Testis (tissue), 2 donors: ENCODE measurements at regions not wholly inside any gene's neighbourhood (a gene's known extent, or its start where the extent isn't known, plus 50 kb on each side); places are given as distances from the start of the nearest gene placed in this dataset.
A peak's percentile ranks its signal among the peaks of the same experiment; 100 is the strongest.

Source experiments
- DNase-seq: peaks from one replicate; pipeline ENCODE4 v3.0.0-alpha.2; 2019
- H3K27ac ChIP-seq, 2 donors: fragments of 200-600 bp; sonication (generic); one replicate each; pipeline ENCODE4 v1.5.1; 2019
- H3K27me3 ChIP-seq: fragments of 200-600 bp; sonication (generic); one replicate; pipeline ENCODE4 v1.5.1; 2019
- H3K36me3 ChIP-seq: fragments of 200-600 bp; sonication (generic); one replicate; pipeline ENCODE4 v1.5.1; 2017; ENCODE audit warnings: low read depth; ENCODE audit errors: missing control alignments
- H3K4me1 ChIP-seq: fragments of 200-600 bp; sonication (generic); one replicate; pipeline ENCODE4 v1.5.1; 2019
- H3K4me3 ChIP-seq, 2 donors: fragments of 200-600 bp; sonication (generic); one replicate each; pipeline ENCODE4 v1.5.1; 2017 to 2019
- H3K9me3 ChIP-seq: fragments of 200-600 bp; sonication (generic); one replicate; pipeline ENCODE4 v1.5.1; 2017
- CTCF ChIP-seq, 3 experiments: fragments of 450-650 bp in 2 of 3; fragments of 200-600 bp in 1 of 3; sonication (generic) in 1 of 3; IDR thresholded peaks; one replicate each; pipeline ENCODE4 v1.5.1; 2016 to 2019; ENCODE audit warnings: antibody characterized with exemption in 3 of 3, mild to moderate bottlenecking in 2 of 3, moderate library complexity in 1 of 3
- POLR2A ChIP-seq: fragments of 450-650 bp; IDR thresholded peaks from one replicate; pipeline ENCODE4 v1.6.1; 2017; ENCODE audit warnings: antibody characterized with exemption, mild to moderate bottlenecking, moderate library complexity
- WGBS, 2 donors: methylation state at CpG; one replicate each; pipeline ENCODE4 v1.1.5; 2018; 5-methylcytosine and 5-hydroxymethylcytosine counted together
- intact Hi-C: fragments of 100-400 bp; cut with DNase I; formaldehyde crosslinking; loops from one replicate; pipeline ENCODE4 v1.15.1; 2023; ENCODE audit warnings: low total_unique reads

- H3K4me3 ChIP-seq = no peak overlapping the region
- no peaks in the 10 kb centered on the region for H3K9me3 ChIP-seq
- H3K27ac ChIP-seq = no peak overlapping the region
- TF ChIP-seq POLR2A = no peak
- no peak for TF ChIP-seq CTCF (IDR thresholded peaks at IDR 0.05)
- no peaks in the 10 kb centered on the region for H3K36me3 ChIP-seq
- H3K27me3 ChIP-seq = no peaks in the 10 kb centered on the region
- WGBS, 2 donors = 45 to 47% methylated on average over 8 of the region's 8 CpGs
- DNase-seq = peak; percentile 14
- H3K4me1 ChIP-seq = no peaks in the 10 kb centered on the region
- intact Hi-C loops = no loop called here
Measured at GRCh38 chr3:59425371-59425770, 375.5 kb upstream of the CFAP20DC start.

GRCh38 chr3:59424268-59425010, 374.6 kb upstream of the CFAP20DC start:
- no peak overlapping the region for H3K27ac ChIP-seq
- 84 to 85% methylated on average over 10 of the region's 10 CpGs for WGBS, 2 donors
- intact Hi-C loops = no loop called here

GRCh38 chr3:59423707-59424106, 373.9 kb upstream of the CFAP20DC start:
- intact Hi-C loops = no loop called here
- no peaks in the 10 kb centered on the region for H3K4me1 ChIP-seq
- DNase-seq = no peak
- H3K36me3 ChIP-seq = no peaks in the 10 kb centered on the region
- no peaks in the 10 kb centered on the region for H3K9me3 ChIP-seq
- no peaks in the 10 kb centered on the region for H3K27me3 ChIP-seq
- no peak overlapping the region for H3K27ac ChIP-seq
- 70 to 77% methylated on average over 7 to 11 of the region's 11 CpGs for WGBS, 2 donors
- no peak overlapping the region for H3K4me3 ChIP-seq
- TF ChIP-seq POLR2A (no peak), CTCF (IDR thresholded peaks at IDR 0.05) (no peak)

More at GRCh38 chr3:59424268-59425010, 374.6 kb upstream of the CFAP20DC start:
- TF ChIP-seq CTCF (IDR thresholded peaks at IDR 0.05) (no peak), POLR2A (no peak)
- Histone ChIP-seq H3K4me1 (no peaks in the 10 kb centered on the region), H3K4me3 (no peak overlapping the region), H3K36me3 (no peaks in the 10 kb centered on the region), H3K9me3 (no peaks in the 10 kb centered on the region), H3K27me3 (no peaks in the 10 kb centered on the region)
- no peak for DNase-seq

- no peaks in the 10 kb centered on the region for H3K27me3 ChIP-seq
- no peak for DNase-seq
- intact Hi-C loops = no loop called here
- TF ChIP-seq CTCF (IDR thresholded peaks at IDR 0.05) (no peak), POLR2A (no peak)
- 83 to 85% methylated on average over 4 of the region's 4 CpGs for WGBS, 2 donors
- H3K27ac ChIP-seq = no peak overlapping the region
- no peaks in the 10 kb centered on the region for H3K36me3 ChIP-seq
- H3K4me3 ChIP-seq = no peak overlapping the region
- H3K4me1 ChIP-seq = no peaks in the 10 kb centered on the region
- no peaks in the 10 kb centered on the region for H3K9me3 ChIP-seq
Measured at GRCh38 chr3:59422312-59422711, 372.5 kb upstream of the CFAP20DC start.

GRCh38 chr3:59418836-59419235, 369.0 kb upstream of the CFAP20DC start:
- no peak overlapping the region for H3K27ac ChIP-seq
- TF ChIP-seq POLR2A (no peak), CTCF (IDR thresholded peaks at IDR 0.05) (no peak)
- H3K4me1 ChIP-seq = no peaks in the 10 kb centered on the region
- no peak for DNase-seq
- WGBS, 2 donors = 47 to 51% methylated on average over 4 of the region's 4 CpGs
- no peaks in the 10 kb centered on the region for H3K9me3 ChIP-seq
- no peaks in the 10 kb centered on the region for H3K36me3 ChIP-seq
- H3K4me3 ChIP-seq = no peak overlapping the region
- intact Hi-C loops = no loop called here
- H3K27me3 ChIP-seq = no peaks in the 10 kb centered on the region
